Posterior cingulate gyrus (tissue), 11 donors: ENCODE measurements at regions not wholly inside any gene's neighbourhood (a gene's known extent, or its start where the extent isn't known, plus 50 kb on each side); places are given as distances from the start of the nearest gene placed in this dataset.
"Not testable (repeated sequence)": the region's sequence is repeated elsewhere in the genome, so short reads cannot be mapped to it uniquely, and the experiment has no call there.

Experiments used
- DNase-seq, 10 donors: peaks; one replicate each; pipeline versions ENCODE4 v3.0.0 to v3.0.0-alpha.2; 2020 to 2021; ENCODE audit warnings: mixed read lengths in 3 of 10
- intact Hi-C: fragments of 100-400 bp; cut with DNase I; formaldehyde crosslinking; loops from one replicate; pipeline ENCODE4 v1.15.1; 2023

GRCh38 chr1:14279891-14280290 is 318.6 kb upstream of the KAZN start:
- intact Hi-C loops: not testable (repeated sequence)

GRCh38 chr1:14280909-14281308 is 317.6 kb upstream of the KAZN start:
- intact Hi-C loops: no loop called here
- no peak for DNase-seq

More at GRCh38 chr1:14279891-14280290, 318.6 kb upstream of the KAZN start:
- not testable (repeated sequence) for DNase-seq

- DNase-seq: no peak
- intact Hi-C loops: no loop called here
Measured at GRCh38 chr1:14281412-14281811, 317.1 kb upstream of the KAZN start.

GRCh38 chr1:14282707-14283106 is 315.8 kb upstream of the KAZN start:
- intact Hi-C loops: no loop called here
- no peak for DNase-seq

GRCh38 chr1:14285238-14285637 is 313.2 kb upstream of the KAZN start:
- DNase-seq: no peak
- intact Hi-C loops: no loop called here

GRCh38 chr1:14291182-14291581 is 307.3 kb upstream of the KAZN start:
- DNase-seq, intact Hi-C loops: not testable (repeated sequence)

- intact Hi-C loops: no loop called here
- DNase-seq: peak in 6 of 10 donors; percentile 5 to 85 (median 21)
Measured at GRCh38 chr1:14292520-14292919, 306.0 kb upstream of the KAZN start.

- intact Hi-C loops: no loop called here
- no peak for DNase-seq
Measured at GRCh38 chr1:14294006-14294405, 304.5 kb upstream of the KAZN start.

GRCh38 chr1:14294860-14295536 is 303.5 kb upstream of the KAZN start:
- intact Hi-C loops: no loop called here
- no peak for DNase-seq

GRCh38 chr1:14296795-14297194 is 301.7 kb upstream of the KAZN start:
- intact Hi-C loops: no loop called here
- no peak for DNase-seq

- DNase-seq: no peak
- intact Hi-C loops: no loop called here
Measured at GRCh38 chr1:14297356-14297755, 301.1 kb upstream of the KAZN start.

- intact Hi-C loops: no loop called here
- DNase-seq: no peak
Measured at GRCh38 chr1:14298806-14299205, 299.7 kb upstream of the KAZN start.

- peak in 3 of 10 donors; percentile 16 to 83 (median 62) for DNase-seq
- intact Hi-C loops: no loop called here
Measured at GRCh38 chr1:14300991-14301703, 297.3 kb upstream of the KAZN start.

GRCh38 chr1:14301704-14302024 is 296.8 kb upstream of the KAZN start:
- intact Hi-C loops: no loop called here
- DNase-seq: no peak

GRCh38 chr1:14302025-14302424 is 296.5 kb upstream of the KAZN start:
- no peak for DNase-seq
- intact Hi-C loops: no loop called here

GRCh38 chr1:14303011-14303410 is 295.5 kb upstream of the KAZN start:
- no peak for DNase-seq
- intact Hi-C loops: no loop called here

- DNase-seq: no peak
- intact Hi-C loops: no loop called here
Measured at GRCh38 chr1:14304381-14304865, 294.1 kb upstream of the KAZN start.

GRCh38 chr1:14308460-14308859 is 290.0 kb upstream of the KAZN start:
- intact Hi-C loops: no loop called here
- no peak for DNase-seq

- intact Hi-C loops: no loop called here
- no peak for DNase-seq
Measured at GRCh38 chr1:14309984-14310383, 288.5 kb upstream of the KAZN start.

GRCh38 chr1:14310476-14310875 is 288.0 kb upstream of the KAZN start:
- intact Hi-C loops: no loop called here
- no peak for DNase-seq

- intact Hi-C loops: no loop called here
- no peak for DNase-seq
Measured at GRCh38 chr1:14313731-14314431, 284.6 kb upstream of the KAZN start.

- intact Hi-C loops: no loop called here
- no peak for DNase-seq
Measured at GRCh38 chr1:14318830-14319229, 279.7 kb upstream of the KAZN start.
